Suprapubic skin (tissue), 3 donors: ENCODE measurements at regions not wholly inside any gene's neighbourhood (a gene's known extent, or its start where the extent isn't known, plus 50 kb on each side); places are given as distances from the start of the nearest gene placed in this dataset.

Source experiments
- EP300 ChIP-seq: sonication (generic); formaldehyde crosslinking; IDR thresholded peaks from one replicate; pipeline ENCODE4 v1.6.1; 2017; ENCODE audit warnings: antibody characterized with exemption
- TF ChIP-seq, protein P1 (sequence below), 2 donors: fragments of 200-600 bp in 1 of 2; fragments of 450-650 bp in 1 of 2; sonication (generic) in 1 of 2; IDR thresholded peaks; one replicate each; pipeline ENCODE4 v1.5.1; 2016 to 2019; ENCODE audit warnings: antibody characterized with exemption in 2 of 2, mild to moderate bottlenecking in 1 of 2, moderate library complexity in 1 of 2

DNA sequence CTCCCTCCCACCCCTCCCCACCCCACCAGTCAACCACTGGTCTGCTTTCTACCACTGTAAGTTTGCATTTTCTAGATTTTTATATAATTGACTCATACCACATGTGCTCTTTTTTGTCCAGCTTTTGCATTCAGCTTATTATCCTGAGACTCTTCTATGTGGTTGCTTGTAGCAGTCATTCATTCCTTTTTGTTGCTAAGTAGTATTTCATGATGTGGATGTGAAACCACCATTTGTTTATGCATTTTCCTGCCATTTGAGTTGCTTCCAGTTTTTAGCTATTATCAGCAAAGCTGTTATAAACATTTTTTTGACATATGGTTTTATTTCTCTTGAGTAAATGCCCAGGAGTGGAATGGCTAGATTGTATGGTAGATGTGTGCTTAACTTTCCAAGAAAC is 77.0 kb upstream of the FGF3 start:
- TF ChIP-seq, protein P1, sequence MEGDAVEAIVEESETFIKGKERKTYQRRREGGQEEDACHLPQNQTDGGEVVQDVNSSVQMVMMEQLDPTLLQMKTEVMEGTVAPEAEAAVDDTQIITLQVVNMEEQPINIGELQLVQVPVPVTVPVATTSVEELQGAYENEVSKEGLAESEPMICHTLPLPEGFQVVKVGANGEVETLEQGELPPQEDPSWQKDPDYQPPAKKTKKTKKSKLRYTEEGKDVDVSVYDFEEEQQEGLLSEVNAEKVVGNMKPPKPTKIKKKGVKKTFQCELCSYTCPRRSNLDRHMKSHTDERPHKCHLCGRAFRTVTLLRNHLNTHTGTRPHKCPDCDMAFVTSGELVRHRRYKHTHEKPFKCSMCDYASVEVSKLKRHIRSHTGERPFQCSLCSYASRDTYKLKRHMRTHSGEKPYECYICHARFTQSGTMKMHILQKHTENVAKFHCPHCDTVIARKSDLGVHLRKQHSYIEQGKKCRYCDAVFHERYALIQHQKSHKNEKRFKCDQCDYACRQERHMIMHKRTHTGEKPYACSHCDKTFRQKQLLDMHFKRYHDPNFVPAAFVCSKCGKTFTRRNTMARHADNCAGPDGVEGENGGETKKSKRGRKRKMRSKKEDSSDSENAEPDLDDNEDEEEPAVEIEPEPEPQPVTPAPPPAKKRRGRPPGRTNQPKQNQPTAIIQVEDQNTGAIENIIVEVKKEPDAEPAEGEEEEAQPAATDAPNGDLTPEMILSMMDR (IDR thresholded peaks at IDR 0.05), result no peak
- TF ChIP-seq EP300, result no peak
